Fibroblast of villous mesenchyme (primary cell): ENCODE measurements at regions not wholly inside any gene's neighbourhood (a gene's known extent, or its start where the extent isn't known, plus 50 kb on each side); places are given as distances from the start of the nearest gene placed in this dataset.
A peak's percentile ranks its signal among the peaks of the same experiment; 100 is the strongest.

ENCODE experiments used
- DNase-seq: peaks from one replicate; pipeline ENCODE4 v3.0.0-alpha.2; 2010; ENCODE audit warnings: low read depth
- H3K4me3 ChIP-seq: 2 replicates; pipeline ENCODE4 v1.5.1; 2011; ENCODE audit warnings: low read depth, mild to moderate bottlenecking, low read length
- TF ChIP-seq, protein P1 (sequence below): IDR thresholded peaks from 2 replicates; pipeline ENCODE4 v1.5.1; 2012; ENCODE audit warnings: low read depth, mild to moderate bottlenecking, low read length; ENCODE audit not compliant: insufficient read depth

DNA sequence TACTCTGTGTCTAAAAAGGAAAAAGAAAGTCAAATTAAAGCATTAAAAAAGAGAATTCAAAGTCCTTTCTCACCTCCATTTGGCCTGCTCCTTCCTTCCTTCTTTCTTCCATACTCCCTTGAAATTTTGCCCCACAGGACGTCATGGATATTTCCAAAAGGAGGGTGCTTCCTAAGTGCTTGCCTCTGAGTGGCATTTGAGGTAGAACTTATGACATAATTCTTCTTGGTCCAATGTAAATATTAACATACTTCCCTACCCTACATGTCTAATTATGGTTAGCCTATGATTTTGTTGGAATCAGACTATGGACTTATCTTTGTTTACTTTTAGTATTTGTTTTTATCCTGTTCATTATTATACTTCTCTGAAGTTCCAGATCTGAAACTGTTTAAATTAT is 132.3 kb downstream of the PFDN4 start:
- no peak overlapping the region for H3K4me3 ChIP-seq
- TF ChIP-seq, protein P1, sequence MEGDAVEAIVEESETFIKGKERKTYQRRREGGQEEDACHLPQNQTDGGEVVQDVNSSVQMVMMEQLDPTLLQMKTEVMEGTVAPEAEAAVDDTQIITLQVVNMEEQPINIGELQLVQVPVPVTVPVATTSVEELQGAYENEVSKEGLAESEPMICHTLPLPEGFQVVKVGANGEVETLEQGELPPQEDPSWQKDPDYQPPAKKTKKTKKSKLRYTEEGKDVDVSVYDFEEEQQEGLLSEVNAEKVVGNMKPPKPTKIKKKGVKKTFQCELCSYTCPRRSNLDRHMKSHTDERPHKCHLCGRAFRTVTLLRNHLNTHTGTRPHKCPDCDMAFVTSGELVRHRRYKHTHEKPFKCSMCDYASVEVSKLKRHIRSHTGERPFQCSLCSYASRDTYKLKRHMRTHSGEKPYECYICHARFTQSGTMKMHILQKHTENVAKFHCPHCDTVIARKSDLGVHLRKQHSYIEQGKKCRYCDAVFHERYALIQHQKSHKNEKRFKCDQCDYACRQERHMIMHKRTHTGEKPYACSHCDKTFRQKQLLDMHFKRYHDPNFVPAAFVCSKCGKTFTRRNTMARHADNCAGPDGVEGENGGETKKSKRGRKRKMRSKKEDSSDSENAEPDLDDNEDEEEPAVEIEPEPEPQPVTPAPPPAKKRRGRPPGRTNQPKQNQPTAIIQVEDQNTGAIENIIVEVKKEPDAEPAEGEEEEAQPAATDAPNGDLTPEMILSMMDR, result no peak
- DNase-seq, result no peak

DNA sequence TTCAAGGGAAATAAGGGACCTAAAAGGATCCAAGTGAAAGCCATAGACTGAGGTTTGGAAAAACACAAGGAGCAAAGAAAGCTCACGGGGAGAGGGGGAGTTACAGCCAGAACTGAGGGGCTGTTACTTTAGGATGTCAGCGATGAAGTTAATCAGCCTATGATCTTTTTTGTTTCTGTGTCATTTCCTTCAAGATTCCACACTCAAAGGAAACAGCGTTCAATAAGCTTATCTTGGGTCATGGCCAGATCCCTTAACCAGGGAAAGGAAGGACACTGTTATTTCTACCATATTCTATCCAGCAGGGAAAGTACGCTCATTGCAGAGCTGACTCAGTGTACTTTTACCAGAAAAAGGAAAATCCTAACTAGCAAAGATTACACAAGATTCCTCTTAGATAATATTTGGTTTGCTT is 132.8 kb downstream of the PFDN4 start:
- no peak overlapping the region for H3K4me3 ChIP-seq
- DNase-seq, result peak; percentile 35
- TF ChIP-seq, protein P1, result no peak

DNA sequence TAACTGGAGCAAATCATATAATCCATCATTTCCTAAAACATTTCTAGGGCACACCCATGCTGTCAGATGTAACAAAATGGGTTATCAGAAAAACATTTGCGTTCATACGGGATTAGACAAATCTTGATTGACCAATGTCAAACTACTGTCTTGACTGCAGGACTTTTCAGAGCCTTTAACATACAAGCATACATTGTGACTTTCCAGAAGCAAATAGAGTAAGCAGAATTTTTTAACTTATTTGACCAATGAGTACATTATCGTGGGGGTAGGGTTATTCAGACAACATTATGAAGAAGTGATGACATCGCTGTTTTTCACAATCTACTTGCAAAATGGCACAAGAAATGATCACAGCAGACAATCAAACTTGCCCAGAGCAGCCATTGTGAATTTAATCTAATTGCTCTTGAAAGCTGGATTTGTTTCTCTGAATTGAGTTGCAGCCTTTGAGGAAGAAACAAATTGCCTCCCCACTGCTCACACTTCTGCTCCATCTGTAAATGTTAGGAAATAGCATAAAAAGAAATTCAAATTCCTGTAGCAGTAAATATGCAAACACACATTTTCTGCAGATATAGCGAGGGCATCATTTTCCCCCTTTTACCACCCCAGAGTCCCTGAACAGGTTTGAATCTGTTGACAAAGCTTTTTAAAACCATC is 133.0 kb upstream of the DOK5 start:
- DNase-seq, result no peak
- TF ChIP-seq, protein P1, result no peak

DNA sequence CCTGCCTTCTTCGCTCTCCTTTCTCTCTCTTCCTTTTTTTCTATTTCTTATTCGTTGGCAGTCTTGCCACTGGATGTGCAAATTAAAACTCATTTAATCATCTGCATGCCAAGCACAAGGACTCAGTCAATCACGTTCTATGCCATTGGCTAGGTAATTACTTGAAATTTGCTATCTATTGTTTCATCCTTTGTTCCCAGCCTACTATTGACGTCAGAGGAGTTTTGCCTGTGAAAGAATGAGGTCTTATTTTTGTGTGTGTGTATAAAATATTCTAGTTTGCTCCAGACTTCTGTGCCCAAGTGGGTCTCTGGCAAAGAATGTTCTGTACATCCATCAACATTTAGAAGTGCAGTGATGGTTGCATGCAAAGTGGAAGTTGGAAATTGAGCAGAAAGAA is 132.3 kb upstream of the DOK5 start:
- TF ChIP-seq, protein P1, result no peak
- no peak for DNase-seq

More for the DNA sequence above, 133.0 kb upstream of the DOK5 start:
- H3K4me3 ChIP-seq, result no peak overlapping the region

DNA sequence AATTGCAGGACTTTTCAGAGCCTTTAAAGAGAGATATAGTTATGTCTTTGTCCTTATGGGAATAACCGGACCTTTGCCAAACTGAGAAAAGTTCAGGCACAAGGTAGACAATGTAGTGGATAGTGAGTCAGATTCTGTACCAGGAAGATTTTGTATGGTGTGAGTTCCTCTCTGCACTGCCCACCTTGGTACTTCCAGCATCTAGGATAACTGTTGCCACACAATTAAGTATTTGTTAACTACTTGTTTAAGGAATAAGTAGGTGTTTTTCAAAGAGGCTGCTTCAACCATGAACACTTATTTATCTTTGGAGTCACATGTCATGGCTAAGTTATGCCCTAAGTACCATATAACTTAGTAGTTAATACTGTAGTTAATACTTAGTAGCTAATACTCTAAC is 131.8 kb upstream of the DOK5 start:
- no peak for DNase-seq
- TF ChIP-seq, protein P1, result no peak
- H3K4me3 ChIP-seq, result no peak overlapping the region

More for the DNA sequence above, 132.3 kb upstream of the DOK5 start:
- H3K4me3 ChIP-seq, result no peak overlapping the region

DNA sequence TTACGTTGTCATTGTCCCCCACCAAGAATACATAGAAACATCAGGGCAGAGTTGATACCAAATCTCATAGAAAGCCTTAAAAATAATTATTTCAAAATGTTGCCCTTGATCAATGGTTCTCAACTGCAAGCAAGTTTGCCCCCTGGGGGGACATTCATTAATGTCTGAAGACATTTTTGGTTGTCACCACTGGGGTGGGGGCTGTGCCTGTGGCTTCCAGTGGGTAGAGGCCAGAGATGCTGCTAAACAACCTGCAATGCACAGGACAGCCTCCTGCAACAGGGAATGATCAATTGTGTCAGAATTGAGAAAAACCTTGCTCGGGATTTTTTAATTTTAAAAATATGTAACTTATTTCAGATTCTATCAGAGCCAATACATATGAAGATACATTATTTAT is 130.6 kb upstream of the DOK5 start:
- TF ChIP-seq, protein P1, result no peak
- no peak overlapping the region for H3K4me3 ChIP-seq
- no peak for DNase-seq

DNA sequence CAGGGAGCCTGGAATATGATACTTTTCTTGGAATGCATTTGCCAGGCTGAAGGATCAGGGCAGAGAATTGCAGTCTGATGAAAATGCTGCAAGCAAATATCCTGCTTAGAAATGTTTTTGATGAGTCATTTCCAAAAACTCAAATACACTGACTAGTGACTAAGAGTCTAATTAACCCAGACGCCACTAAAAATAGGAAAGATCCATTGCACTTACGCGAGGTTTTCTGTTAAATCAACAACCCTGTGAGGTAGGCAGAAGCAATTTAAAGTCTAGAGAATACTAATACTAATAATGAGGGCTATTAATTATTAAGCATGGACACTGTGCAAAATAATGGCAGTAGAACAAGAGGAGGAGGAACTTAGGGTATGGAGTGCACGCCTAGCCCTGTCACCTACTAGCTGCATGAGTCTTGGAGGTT is 130.1 kb upstream of the DOK5 start:
- TF ChIP-seq, protein P1, result no peak
- peak; percentile 69 for DNase-seq
- no peak overlapping the region for H3K4me3 ChIP-seq
